Activated CD8-positive, alpha-beta T cell treated with anti-CD3 and anti-CD28 coated beads, Interleukin-2, amount 10 ng/mL, durations not matched to agents 7 days and 5 days (primary cell): ENCODE measurements at regions not wholly inside any gene's neighbourhood (a gene's known extent, or its start where the extent isn't known, plus 50 kb on each side); places are given as distances from the start of the nearest gene placed in this dataset.
"Not testable (repeated sequence)": the region's sequence is repeated elsewhere in the genome, so short reads cannot be mapped to it uniquely, and the experiment has no call there.

Source experiments
- ATAC-seq: fragments of 150-1000 bp; cut with Tn5 transposase; one replicate; pipeline ENCODE4 v1.10.0; 2021; ENCODE audit warnings: moderate library complexity
- CTCF ChIA-PET: fragments of 350-600 bp; sonication (Branson Sonifier 250); formaldehyde crosslinking; loops from one replicate; lab custom pipeline; 2021; ENCODE audit warnings: antibody characterized with exemption; lab: Charles Lee
- POLR2A ChIA-PET: fragments of 350-600 bp; sonication (Branson Sonifier 250); formaldehyde crosslinking; loops from one replicate; lab custom pipeline; 2021; ENCODE audit warnings: antibody characterized with exemption; lab: Charles Lee
- DNase-seq: peaks from one replicate; pipeline ENCODE4 v3.0.0-alpha.2; 2020
- H3K27ac Mint-ChIP-seq: one replicate; pipeline ENCODE4 v1.8.0; 2021; ENCODE audit warnings: mild to moderate bottlenecking, mixed read lengths
- H3K27me3 Mint-ChIP-seq: one replicate; pipeline ENCODE4 v1.8.0; 2021; ENCODE audit warnings: low read depth, mixed read lengths
- H3K36me3 Mint-ChIP-seq: one replicate; pipeline ENCODE4 v1.8.0; 2021; ENCODE audit warnings: low read depth, mixed read lengths
- H3K4me1 Mint-ChIP-seq: one replicate; pipeline ENCODE4 v1.8.0; 2021; ENCODE audit warnings: low read depth, mixed read lengths
- H3K4me3 Mint-ChIP-seq: one replicate; pipeline ENCODE4 v1.8.0; 2021; ENCODE audit warnings: mild to moderate bottlenecking, mixed read lengths
- H3K9me3 Mint-ChIP-seq: one replicate; pipeline ENCODE4 v1.8.0; 2022; ENCODE audit warnings: mixed read lengths; ENCODE audit not compliant: insufficient read depth

- H3K27ac Mint-ChIP-seq, result no peak overlapping the region
- no peaks in the 10 kb centered on the region for H3K36me3 Mint-ChIP-seq
- ATAC-seq, result no peak
- CTCF ChIA-PET, result no interaction called here
- no peaks in the 10 kb centered on the region for H3K27me3 Mint-ChIP-seq
- POLR2A ChIA-PET, result no interaction called here
- H3K4me3 Mint-ChIP-seq, result no peak overlapping the region
- no peaks in the 10 kb centered on the region for H3K4me1 Mint-ChIP-seq
- peaks cover 6% of the 10 kb centered on the region for H3K9me3 Mint-ChIP-seq
- no peak for DNase-seq
Observed at GRCh38 chr12:128012110-128012509, 254.9 kb upstream of the TMEM132C start.

GRCh38 chr12:128015276-128015675, 251.7 kb upstream of the TMEM132C start:
- Mint-ChIP-seq H3K4me3 (no peak overlapping the region), H3K4me1 (no peaks in the 10 kb centered on the region), H3K27me3 (no peaks in the 10 kb centered on the region), H3K9me3 (peaks cover 3% of the 10 kb centered on the region), H3K36me3 (no peaks in the 10 kb centered on the region), H3K27ac (no peak overlapping the region)
- CTCF ChIA-PET, result no interaction called here
- POLR2A ChIA-PET, result no interaction called here
- ATAC-seq (no peak), DNase-seq (no peak)

GRCh38 chr12:128018067-128018466, 248.9 kb upstream of the TMEM132C start:
- no peak overlapping the region for H3K27ac Mint-ChIP-seq
- ATAC-seq (no peak), DNase-seq (no peak)
- H3K4me3 Mint-ChIP-seq, result no peak overlapping the region
- no peaks in the 10 kb centered on the region for H3K36me3 Mint-ChIP-seq
- H3K27me3 Mint-ChIP-seq, result no peaks in the 10 kb centered on the region
- ChIA-PET CTCF (no interaction called here), POLR2A (no interaction called here)
- peaks cover 3% of the 10 kb centered on the region for H3K9me3 Mint-ChIP-seq
- no peaks in the 10 kb centered on the region for H3K4me1 Mint-ChIP-seq

GRCh38 chr12:128019996-128020544, 246.9 kb upstream of the TMEM132C start:
- Mint-ChIP-seq H3K27ac (no peak overlapping the region), H3K4me1 (no peaks in the 10 kb centered on the region), H3K36me3 (no peaks in the 10 kb centered on the region), H3K4me3 (no peak overlapping the region), H3K27me3 (no peaks in the 10 kb centered on the region), H3K9me3 (peaks cover 3% of the 10 kb centered on the region)
- ATAC-seq (no peak), DNase-seq (no peak)
- ChIA-PET POLR2A (no interaction called here), CTCF (no interaction called here)

- POLR2A ChIA-PET, result no interaction called here
- Mint-ChIP-seq H3K9me3 (no peaks in the 10 kb centered on the region), H3K4me1 (no peaks in the 10 kb centered on the region), H3K4me3 (no peak overlapping the region), H3K36me3 (no peaks in the 10 kb centered on the region), H3K27me3 (no peaks in the 10 kb centered on the region), H3K27ac (no peak overlapping the region)
- ATAC-seq, result no peak
- no peak for DNase-seq
- CTCF ChIA-PET, result no interaction called here
Observed at GRCh38 chr12:128021561-128021960, 245.4 kb upstream of the TMEM132C start.

GRCh38 chr12:128025589-128026245, 241.3 kb upstream of the TMEM132C start:
- Mint-ChIP-seq H3K9me3 (no peaks in the 10 kb centered on the region), H3K4me3 (no peak overlapping the region), H3K36me3 (no peaks in the 10 kb centered on the region), H3K27ac (no peak overlapping the region), H3K27me3 (no peaks in the 10 kb centered on the region), H3K4me1 (no peaks in the 10 kb centered on the region)
- POLR2A ChIA-PET, result no interaction called here
- DNase-seq (no peak), ATAC-seq (no peak)
- CTCF ChIA-PET, result no interaction called here

GRCh38 chr12:128026696-128027574, 240.0 kb upstream of the TMEM132C start:
- no peaks in the 10 kb centered on the region for H3K27me3 Mint-ChIP-seq
- H3K4me1 Mint-ChIP-seq, result no peaks in the 10 kb centered on the region
- H3K36me3 Mint-ChIP-seq, result no peaks in the 10 kb centered on the region
- ChIA-PET POLR2A (no interaction called here), CTCF (no interaction called here)
- ATAC-seq, result no peak
- no peak overlapping the region for H3K4me3 Mint-ChIP-seq
- H3K9me3 Mint-ChIP-seq, result no peaks in the 10 kb centered on the region
- no peak for DNase-seq
- no peak overlapping the region for H3K27ac Mint-ChIP-seq

- no peak overlapping the region for H3K27ac Mint-ChIP-seq
- POLR2A ChIA-PET, result no interaction called here
- ATAC-seq, result no peak
- H3K4me3 Mint-ChIP-seq, result no peak overlapping the region
- CTCF ChIA-PET, result no interaction called here
- H3K27me3 Mint-ChIP-seq, result no peaks in the 10 kb centered on the region
- H3K36me3 Mint-ChIP-seq, result no peaks in the 10 kb centered on the region
- DNase-seq, result no peak
- H3K9me3 Mint-ChIP-seq, result no peaks in the 10 kb centered on the region
- no peaks in the 10 kb centered on the region for H3K4me1 Mint-ChIP-seq
Observed at GRCh38 chr12:128033473-128033872, 233.5 kb upstream of the TMEM132C start.

- Mint-ChIP-seq H3K27ac (no peak overlapping the region), H3K27me3 (no peaks in the 10 kb centered on the region), H3K4me3 (no peak overlapping the region), H3K36me3 (no peaks in the 10 kb centered on the region), H3K4me1 (no peaks in the 10 kb centered on the region), H3K9me3 (peaks cover 10% of the 10 kb centered on the region)
- ChIA-PET CTCF (no interaction called here), POLR2A (no interaction called here)
- DNase-seq (no peak), ATAC-seq (no peak)
Observed at GRCh38 chr12:128040971-128041370, 226.0 kb upstream of the TMEM132C start.

- CTCF ChIA-PET, H3K4me1 Mint-ChIP-seq, H3K36me3 Mint-ChIP-seq, ATAC-seq, H3K27ac Mint-ChIP-seq, H3K4me3 Mint-ChIP-seq, H3K27me3 Mint-ChIP-seq, POLR2A ChIA-PET, DNase-seq: not testable (repeated sequence)
- H3K9me3 Mint-ChIP-seq, result peaks cover 10% of the 10 kb centered on the region
Observed at GRCh38 chr12:128042283-128042682, 224.7 kb upstream of the TMEM132C start.

GRCh38 chr12:128042825-128043224, 224.1 kb upstream of the TMEM132C start:
- no peak overlapping the region for H3K4me3 Mint-ChIP-seq
- no peaks in the 10 kb centered on the region for H3K4me1 Mint-ChIP-seq
- CTCF ChIA-PET, result no interaction called here
- POLR2A ChIA-PET, result no interaction called here
- ATAC-seq (no peak), DNase-seq (no peak)
- H3K27ac Mint-ChIP-seq, result no peak overlapping the region
- H3K9me3 Mint-ChIP-seq, result peaks cover 10% of the 10 kb centered on the region
- H3K27me3 Mint-ChIP-seq, result no peaks in the 10 kb centered on the region
- H3K36me3 Mint-ChIP-seq, result no peaks in the 10 kb centered on the region

- H3K4me3 Mint-ChIP-seq, result no peak overlapping the region
- H3K27ac Mint-ChIP-seq, result no peak overlapping the region
- ChIA-PET POLR2A (no interaction called here), CTCF (no interaction called here)
- peaks cover 10% of the 10 kb centered on the region for H3K9me3 Mint-ChIP-seq
- ATAC-seq (no peak), DNase-seq (no peak)
- no peaks in the 10 kb centered on the region for H3K27me3 Mint-ChIP-seq
- no peaks in the 10 kb centered on the region for H3K4me1 Mint-ChIP-seq
- H3K36me3 Mint-ChIP-seq, result no peaks in the 10 kb centered on the region
Observed at GRCh38 chr12:128043317-128043716, 223.7 kb upstream of the TMEM132C start.
